Fibroblast of pulmonary artery (primary cell): ENCODE measurements at regions not wholly inside any gene's neighbourhood (a gene's known extent, or its start where the extent isn't known, plus 50 kb on each side); places are given as distances from the start of the nearest gene placed in this dataset.

Source experiments
- DNase-seq: peaks from one replicate; pipeline ENCODE4 v3.0.0-alpha.2; 2010; ENCODE audit warnings: low read depth
- H3K4me3 ChIP-seq: replicated peaks from 2 replicates; pipeline ENCODE4 v1.5.1; 2011; ENCODE audit warnings: low read depth, mild to moderate bottlenecking, control low read depth, low read length, moderate library complexity
- CTCF ChIP-seq: IDR thresholded peaks from 2 replicates; pipeline ENCODE4 v1.5.1; 2011; ENCODE audit warnings: mild to moderate bottlenecking, control low read depth, low read length, inconsistent platforms; ENCODE audit errors: missing control alignments

- H3K4me3 ChIP-seq = no peak overlapping the region
- no peak for TF ChIP-seq CTCF
- DNase-seq = no peak
Measured at GRCh38 chr7:46577394-46577793, 656.3 kb upstream of the IGFBP3 start.

GRCh38 chr7:46576950-46577349 lies 655.9 kb upstream of the IGFBP3 start:
- peak; percentile 80 for DNase-seq
- TF ChIP-seq CTCF = no peak
- H3K4me3 ChIP-seq = no peak overlapping the region

- no peak for TF ChIP-seq CTCF
- H3K4me3 ChIP-seq = no peak overlapping the region
- DNase-seq = no peak
Measured at GRCh38 chr7:46572691-46573090, 651.6 kb upstream of the IGFBP3 start.

GRCh38 chr7:46571996-46572395 lies 650.9 kb upstream of the IGFBP3 start:
- TF ChIP-seq CTCF = no peak
- DNase-seq = no peak
- H3K4me3 ChIP-seq = no peak overlapping the region

- TF ChIP-seq CTCF = no peak
- no peak overlapping the region for H3K4me3 ChIP-seq
- DNase-seq = no peak
Measured at GRCh38 chr7:46569133-46569465, 648.0 kb upstream of the IGFBP3 start.

- no peak for DNase-seq
- no peak for TF ChIP-seq CTCF
Measured at GRCh38 chr7:46568420-46569132, 647.5 kb upstream of the IGFBP3 start.

GRCh38 chr7:46567858-46568257 lies 646.8 kb upstream of the IGFBP3 start:
- no peak overlapping the region for H3K4me3 ChIP-seq
- no peak for DNase-seq
- TF ChIP-seq CTCF = no peak

More at GRCh38 chr7:46568420-46569132, 647.5 kb upstream of the IGFBP3 start:
- H3K4me3 ChIP-seq = no peak overlapping the region
